Kidney epithelial cell (primary cell): ENCODE measurements at regions not wholly inside any gene's neighbourhood (a gene's known extent, or its start where the extent isn't known, plus 50 kb on each side); places are given as distances from the start of the nearest gene placed in this dataset.

Experiments used
- DNase-seq: peaks from one replicate; pipeline ENCODE4 v3.0.0-alpha.2; 2010; ENCODE audit warnings: low read depth
- H3K27me3 ChIP-seq: 2 replicates; pipeline ENCODE4 v1.6.0; 2011; ENCODE audit warnings: low read length; ENCODE audit not compliant: control insufficient read depth, insufficient read depth
- H3K36me3 ChIP-seq: 2 replicates; pipeline ENCODE4 v1.5.1; 2011; ENCODE audit warnings: low read length; ENCODE audit not compliant: control insufficient read depth, insufficient read depth
- H3K4me3 ChIP-seq: 2 replicates; pipeline ENCODE4 v1.5.1; 2011; ENCODE audit warnings: low read depth, mild to moderate bottlenecking, control low read depth, low read length
- CTCF ChIP-seq: IDR thresholded peaks from 2 replicates; pipeline ENCODE4 v1.5.1; 2011; ENCODE audit warnings: mild to moderate bottlenecking, moderate library complexity, low read length, control low read depth, inconsistent platforms; ENCODE audit not compliant: insufficient read depth, poor library complexity, severe bottlenecking

- no peak for DNase-seq
- H3K27me3 ChIP-seq = no peaks in the 10 kb centered on the region
- H3K4me3 ChIP-seq = no peak overlapping the region
- H3K36me3 ChIP-seq = no peaks in the 10 kb centered on the region
- TF ChIP-seq CTCF = no peak
Measured at GRCh38 chr6:120005292-120005976, 655.9 kb upstream of the MAN1A1 start.

GRCh38 chr6:119986934-119987549, 637.5 kb upstream of the MAN1A1 start:
- Histone ChIP-seq H3K4me3 (no peak overlapping the region), H3K36me3 (no peaks in the 10 kb centered on the region), H3K27me3 (no peaks in the 10 kb centered on the region)
- TF ChIP-seq CTCF = no peak
- no peak for DNase-seq

- H3K4me3 ChIP-seq = no peak overlapping the region
- TF ChIP-seq CTCF = no peak
- DNase-seq = no peak
- no peaks in the 10 kb centered on the region for H3K27me3 ChIP-seq
- H3K36me3 ChIP-seq = no peaks in the 10 kb centered on the region
Measured at GRCh38 chr6:119985952-119986736, 636.6 kb upstream of the MAN1A1 start.

GRCh38 chr6:119980802-119981201, 631.2 kb upstream of the MAN1A1 start:
- no peak for DNase-seq
- H3K4me3 ChIP-seq = no peak overlapping the region
- no peaks in the 10 kb centered on the region for H3K27me3 ChIP-seq
- TF ChIP-seq CTCF = no peak
- H3K36me3 ChIP-seq = no peaks in the 10 kb centered on the region

GRCh38 chr6:119979862-119980261, 630.3 kb upstream of the MAN1A1 start:
- no peak for DNase-seq
- H3K4me3 ChIP-seq = no peak overlapping the region
- no peak for TF ChIP-seq CTCF
- H3K36me3 ChIP-seq = no peaks in the 10 kb centered on the region
- H3K27me3 ChIP-seq = no peaks in the 10 kb centered on the region
